GM21723 (cell line): ENCODE measurements at regions not wholly inside any gene's neighbourhood (a gene's known extent, or its start where the extent isn't known, plus 50 kb on each side); places are given as distances from the start of the nearest gene placed in this dataset.

Experiments
- ATAC-seq: cut with Tn5 transposase; IDR thresholded peaks from one replicate; pipeline ENCODE4 v1.9.1; 2021; ENCODE audit warnings: mild to moderate bottlenecking, moderate library complexity; ENCODE audit not compliant: unreplicated experiment

GRCh38 chr10:29962166-29962850 lies 97.1 kb downstream of the JCAD start:
- no peak for ATAC-seq

- no peak for ATAC-seq
Observed at GRCh38 chr10:29961351-29961750, 98.0 kb downstream of the JCAD start.

DNA sequence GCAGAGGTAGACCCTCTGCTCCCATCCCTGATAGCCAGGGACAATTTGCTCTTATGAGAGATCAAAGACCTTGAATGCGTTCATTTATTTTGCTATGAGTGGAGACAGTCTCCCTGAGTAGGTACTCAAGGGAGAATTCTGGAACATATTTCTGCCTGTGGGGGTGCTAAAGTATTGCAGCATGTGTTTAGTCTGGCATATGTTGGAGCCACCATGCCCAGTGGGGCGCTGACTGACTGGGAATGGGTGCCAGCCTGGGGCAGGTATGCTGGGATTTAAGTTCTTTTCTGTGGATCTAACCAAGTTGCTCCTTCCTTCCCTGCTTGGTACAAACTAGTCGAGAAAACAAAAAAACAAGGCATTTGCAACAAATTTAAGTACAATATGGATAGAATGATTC lies 99.1 kb downstream of the JCAD start:
- ATAC-seq: no peak

GRCh38 chr10:29959586-29959985 lies 99.8 kb downstream of the JCAD start:
- no peak for ATAC-seq

GRCh38 chr10:29958440-29958839 lies 100.9 kb downstream of the JCAD start:
- ATAC-seq: no peak

DNA sequence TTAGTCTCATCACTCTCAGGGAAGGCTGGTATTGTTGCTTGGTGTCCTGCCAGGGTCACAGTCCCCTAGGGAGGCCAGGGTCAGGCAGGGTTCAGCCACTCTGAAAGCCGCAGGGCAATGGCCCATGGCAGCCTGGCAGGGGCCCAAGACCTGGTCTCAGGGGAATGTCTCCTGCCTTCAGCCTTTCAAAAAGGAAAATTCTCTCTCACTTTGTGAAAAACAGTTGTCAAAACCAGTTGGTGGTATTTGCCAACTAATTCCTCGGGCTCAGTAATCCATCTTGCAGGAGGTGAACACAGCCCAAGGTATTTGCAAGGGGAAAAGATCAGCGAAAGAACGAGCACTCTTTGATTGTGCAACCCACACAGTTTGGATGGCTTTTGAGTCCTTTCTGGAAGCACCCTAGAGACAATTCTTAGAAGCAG lies 101.5 kb downstream of the JCAD start:
- no peak for ATAC-seq

- no peak for ATAC-seq
Observed at GRCh38 chr10:29957236-29957635, 102.2 kb downstream of the JCAD start.

- ATAC-seq: no peak
Observed at GRCh38 chr10:29956335-29956924, 103.0 kb downstream of the JCAD start.

DNA sequence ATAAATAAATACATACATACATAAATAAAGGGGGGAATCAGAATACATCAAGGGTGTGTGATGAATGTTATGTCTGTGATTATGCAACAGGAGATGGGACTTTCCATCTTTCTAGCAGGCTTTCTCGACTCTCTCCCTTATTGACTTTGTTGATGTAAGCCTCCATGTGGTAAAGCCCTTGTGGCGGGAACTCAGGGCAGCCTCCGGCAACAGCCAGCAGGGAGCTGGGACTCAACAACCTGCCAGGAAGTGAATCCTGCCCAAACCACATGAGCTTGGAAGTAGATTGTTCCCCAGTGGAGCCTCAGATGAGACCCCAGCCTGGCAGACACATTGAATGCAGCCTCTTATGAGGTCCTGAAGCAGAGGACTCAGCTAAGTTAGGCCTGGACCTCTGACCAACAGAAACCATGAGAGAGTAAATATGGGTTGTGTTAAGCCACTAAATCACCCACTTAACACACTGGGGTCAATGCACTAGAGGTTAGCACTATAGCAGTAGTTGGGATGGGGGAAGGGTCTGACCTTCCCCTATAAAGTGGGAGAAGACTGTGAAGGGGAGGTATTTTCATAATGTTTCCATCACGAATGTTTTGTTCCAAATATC lies 104.0 kb downstream of the JCAD start:
- ATAC-seq: no peak

DNA sequence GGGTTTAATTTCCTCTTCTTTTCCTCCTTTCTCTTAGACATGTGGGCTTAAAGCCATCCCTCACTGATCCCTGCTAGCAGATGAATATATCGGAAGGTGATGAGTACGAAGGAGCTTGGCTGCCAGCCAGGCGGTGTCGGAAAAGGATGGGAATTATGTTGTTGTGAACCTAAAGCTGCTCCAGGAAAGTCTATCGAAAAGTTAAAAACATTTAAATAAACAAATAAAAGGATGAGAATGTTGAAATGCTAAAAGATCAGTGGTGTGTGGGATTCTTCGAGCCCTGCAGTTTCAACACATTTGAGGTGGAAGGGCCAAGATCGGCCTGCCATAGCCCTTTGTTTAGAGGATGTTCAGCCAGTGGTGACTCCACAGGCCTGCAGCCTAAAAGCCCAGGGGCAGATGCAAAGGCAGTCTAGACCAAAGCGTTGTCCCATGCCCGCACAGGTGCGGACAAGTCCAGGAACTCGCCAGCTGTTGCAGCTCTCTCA lies 107.9 kb downstream of the JCAD start:
- ATAC-seq: no peak

- no peak for ATAC-seq
Observed at GRCh38 chr10:29950391-29950790, 109.0 kb downstream of the JCAD start.

- ATAC-seq: no peak
Observed at GRCh38 chr10:29949411-29950011, 109.9 kb downstream of the JCAD start.

- ATAC-seq: no peak
Observed at GRCh38 chr10:29948881-29949355, 110.5 kb downstream of the JCAD start.

DNA sequence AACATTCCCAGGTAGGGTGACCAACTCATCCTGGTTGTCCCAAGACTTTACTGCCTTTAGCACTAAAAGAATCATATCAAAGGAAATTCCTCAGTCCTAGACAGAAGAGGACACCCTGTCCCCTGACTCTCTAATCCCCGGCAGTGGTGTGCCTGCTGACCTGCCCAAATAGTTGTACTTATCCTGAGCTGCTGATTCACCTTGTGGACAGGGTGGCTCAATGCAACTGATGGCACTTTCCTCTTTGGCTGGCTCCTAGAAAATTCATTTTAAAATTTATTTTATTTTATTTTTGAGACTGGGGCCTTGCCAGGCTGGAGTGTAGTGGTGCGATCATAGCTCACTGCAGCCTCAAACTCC lies 111.7 kb downstream of the JCAD start:
- no peak for ATAC-seq

DNA sequence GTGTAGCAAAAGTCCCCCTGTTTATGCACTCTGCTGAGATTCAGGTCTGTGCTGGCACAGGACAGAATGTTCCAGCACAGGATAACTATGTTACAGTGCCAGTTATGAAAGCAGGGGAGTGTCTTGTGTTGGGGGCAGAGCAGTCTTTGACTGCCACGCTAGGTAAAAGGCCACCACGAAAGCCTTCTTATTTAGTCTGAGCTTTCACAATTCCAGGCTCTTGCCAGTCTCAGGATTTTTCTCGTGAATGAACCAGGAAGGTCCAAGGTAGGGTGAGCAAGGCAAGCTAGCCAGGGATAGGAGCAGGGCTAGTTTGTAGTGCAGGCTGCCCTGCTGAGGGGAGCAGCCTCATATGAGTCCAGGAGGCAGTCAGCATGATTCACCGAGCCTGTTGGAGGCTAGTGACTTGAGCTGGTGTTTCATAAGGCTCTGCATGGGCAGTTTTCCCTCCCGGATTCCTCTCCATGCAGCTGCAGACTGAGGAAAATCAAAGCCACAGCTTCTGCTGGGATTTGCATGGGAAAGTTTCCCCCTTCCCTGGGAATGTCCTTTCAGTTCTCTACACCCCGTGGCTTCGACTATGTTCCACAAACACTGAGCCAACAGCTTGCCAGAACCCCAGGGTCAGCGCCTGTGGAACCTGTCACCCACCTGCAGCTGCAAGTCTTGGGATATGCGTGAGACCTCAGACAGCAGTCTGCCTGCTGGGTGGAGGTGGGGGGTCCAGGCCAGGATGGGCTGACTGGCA lies 112.3 kb downstream of the JCAD start:
- no peak for ATAC-seq

DNA sequence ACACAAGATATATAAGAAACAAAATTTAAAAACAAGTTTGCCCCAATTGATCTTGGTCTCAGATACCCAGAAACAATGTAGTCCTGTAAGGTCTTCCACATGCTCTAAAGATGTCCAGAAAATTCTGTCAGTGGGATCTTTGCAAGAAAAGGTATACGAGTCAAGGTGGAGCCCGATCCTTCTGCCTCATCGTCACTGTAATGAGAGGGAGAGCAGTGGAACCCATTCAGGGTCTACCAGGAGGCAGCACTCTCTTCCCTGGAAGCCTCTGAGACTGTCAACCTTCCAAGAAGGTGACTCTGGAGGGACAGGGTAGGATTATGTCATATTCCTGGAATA lies 112.8 kb downstream of the JCAD start:
- ATAC-seq: no peak

DNA sequence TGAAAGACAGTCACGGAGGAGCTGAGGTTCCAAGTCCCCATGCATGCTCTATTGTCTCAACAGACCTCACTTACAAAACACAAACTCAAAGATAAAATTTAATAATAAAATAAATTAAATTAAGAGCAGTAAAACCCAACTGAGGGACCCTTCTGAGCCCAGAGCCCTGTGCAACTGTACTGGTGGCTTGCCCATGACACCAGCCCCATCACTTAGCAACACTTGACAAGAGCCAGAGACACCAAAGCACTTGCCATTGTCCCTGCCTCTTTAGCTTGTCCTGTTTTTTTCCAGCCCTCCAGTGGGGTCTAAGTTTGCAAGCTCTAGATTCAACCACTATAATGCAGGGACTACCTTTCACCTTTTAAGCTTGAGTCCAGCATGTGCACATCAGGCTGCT lies 117.9 kb downstream of the JCAD start:
- no peak for ATAC-seq

GRCh38 chr10:29932991-29933390 lies 126.4 kb downstream of the JCAD start:
- ATAC-seq: no peak

GRCh38 chr10:29931833-29932232 lies 127.6 kb downstream of the JCAD start:
- ATAC-seq: no peak

DNA sequence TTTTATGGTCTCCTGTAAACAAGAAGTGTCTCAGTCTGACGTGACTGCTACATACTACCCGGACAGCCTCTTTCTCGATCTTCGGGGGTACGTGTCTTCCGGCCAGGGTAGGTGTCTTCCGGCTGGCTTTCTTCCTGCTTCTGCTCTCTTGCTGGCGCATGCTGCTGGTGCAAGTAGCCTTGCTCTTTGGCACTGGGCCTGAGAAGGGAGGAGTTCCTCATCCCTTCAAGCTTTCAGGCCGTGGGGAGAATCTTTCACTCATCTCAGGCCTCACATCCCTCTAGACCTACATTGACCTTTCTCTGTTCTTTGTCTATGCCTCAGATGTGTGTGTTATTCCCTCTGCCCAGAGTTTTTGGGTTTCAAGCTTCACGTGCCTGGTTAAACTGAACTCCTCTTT lies 130.4 kb downstream of the JCAD start:
- ATAC-seq: no peak

DNA sequence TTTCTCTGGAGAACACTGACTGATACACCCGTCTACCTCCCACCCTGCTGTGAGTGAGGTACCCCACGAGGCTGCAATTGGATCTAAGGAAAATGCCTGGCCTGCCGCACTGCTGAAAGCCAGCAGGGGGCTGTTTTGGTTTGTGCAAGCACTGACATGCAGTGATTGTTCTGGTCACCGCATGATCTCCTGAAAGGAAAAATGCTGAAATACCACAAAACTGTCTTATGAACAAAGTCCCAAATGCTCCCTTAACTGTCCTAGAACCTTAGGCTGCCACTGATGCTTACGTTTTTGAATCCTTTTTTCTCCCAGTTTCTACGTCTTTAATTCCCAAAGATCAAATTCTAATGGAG lies 132.7 kb downstream of the JCAD start:
- ATAC-seq: no peak
